Upper lobe of left lung (tissue), 6 donors: ENCODE measurements at regions not wholly inside any gene's neighbourhood (a gene's known extent, or its start where the extent isn't known, plus 50 kb on each side); places are given as distances from the start of the nearest gene placed in this dataset.

Experiments
- ATAC-seq, 2 donors: fragments of 200-7000 bp; cut with Tn5 transposase; one replicate each; pipeline ENCODE4 v1.9.1; 2022; ENCODE audit warnings: mild to moderate bottlenecking in 2 of 2, moderate library complexity in 2 of 2; ENCODE audit not compliant: low FRiP score in 2 of 2
- DNase-seq, 2 donors: peaks; one replicate each; pipeline ENCODE4 v3.0.0-alpha.2; 2019 to 2020
- H3K27ac ChIP-seq, 4 donors: fragments of 200-600 bp; sonication (generic); one replicate each; pipeline ENCODE4 v1.5.1; 2016 to 2019
- H3K27me3 ChIP-seq, 4 donors: fragments of 200-600 bp; sonication (generic); one replicate each; pipeline ENCODE4 v1.5.1; 2017 to 2019
- H3K36me3 ChIP-seq, 4 donors: fragments of 200-600 bp; sonication (generic); one replicate each; pipeline ENCODE4 v1.5.1; 2016 to 2019
- H3K4me1 ChIP-seq, 4 donors: fragments of 200-600 bp; sonication (generic); one replicate each; pipeline ENCODE4 v1.5.1; 2018 to 2019
- H3K4me3 ChIP-seq, 4 donors: fragments of 200-600 bp; sonication (generic); one replicate each; pipeline ENCODE4 v1.5.1; 2017 to 2019; ENCODE audit warnings: mild to moderate bottlenecking in 2 of 4, moderate library complexity in 1 of 4
- H3K9me3 ChIP-seq, 4 donors: fragments of 200-600 bp; sonication (generic); one replicate each; pipeline ENCODE4 v1.5.1; 2018 to 2019
- CTCF ChIP-seq, 6 experiments: fragments of 450-650 bp in 4 of 6; fragments of 200-600 bp in 2 of 6; sonication (generic) in 2 of 6; IDR thresholded peaks; one replicate each; pipeline ENCODE4 v1.5.1; 2016 to 2019; ENCODE audit warnings: antibody characterized with exemption in 6 of 6
- EP300 ChIP-seq, 4 donors: sonication (generic); formaldehyde crosslinking; IDR thresholded peaks; one replicate each; pipeline ENCODE4 v1.5.1; 2017; ENCODE audit warnings: antibody characterized with exemption in 4 of 4, control low read depth in 2 of 4
- POLR2A ChIP-seq, 4 donors: fragments of 450-650 bp; IDR thresholded peaks; one replicate each; pipeline ENCODE4 v1.5.1; 2016 to 2017; ENCODE audit warnings: antibody characterized with exemption in 4 of 4, mild to moderate bottlenecking in 2 of 4
- POLR2AphosphoS5 ChIP-seq, 2 donors: sonication (generic); formaldehyde crosslinking; IDR thresholded peaks; one replicate each; pipeline ENCODE4 v1.5.1; 2017; ENCODE audit warnings: antibody characterized with exemption in 2 of 2
- WGBS, 2 donors: methylation state at CpG; one replicate each; pipeline ENCODE4 v1.1.5; 2017 to 2018; 5-methylcytosine and 5-hydroxymethylcytosine counted together
- donor health status: DM: no; HTN: no; CAD: no; lungs with moderate emphysema.
- donor health status: DM: no; HTN: yes; CAD: no; lungs with severe emphysema.

- Histone ChIP-seq H3K4me3 (no peak overlapping the region), H3K27ac (no peak overlapping the region), H3K9me3 (no peaks in the 10 kb centered on the region), H3K4me1 (peaks cover 0 to 6% (median 0%) of the 10 kb centered on the region in 4 donors), H3K27me3 (no peaks in the 10 kb centered on the region), H3K36me3 (no peaks in the 10 kb centered on the region)
- DNase-seq: no peak
- TF ChIP-seq CTCF (IDR thresholded peaks at IDR 0.05) (no peak), POLR2A (IDR thresholded peaks at IDR 0.05) (no peak), POLR2AphosphoS5 (IDR thresholded peaks at IDR 0.05) (no peak), EP300 (IDR thresholded peaks at IDR 0.05) (no peak)
- ATAC-seq: no peak
- 90 to 91% methylated on average over 1 of the region's 1 CpG for WGBS, 2 donors
These were observed 55.1 kb downstream of the RTL9 start for GRCh38 chrX:110413727-110414124.

GRCh38 chrX:110414273-110414672 is 55.6 kb downstream of the RTL9 start:
- H3K4me1 ChIP-seq: peaks cover 0 to 6% (median 0%) of the 10 kb centered on the region in 4 donors
- DNase-seq (no peak), ATAC-seq (no peak)
- no peaks in the 10 kb centered on the region for H3K36me3 ChIP-seq
- TF ChIP-seq POLR2A (IDR thresholded peaks at IDR 0.05) (no peak), CTCF (IDR thresholded peaks at IDR 0.05) (no peak), POLR2AphosphoS5 (IDR thresholded peaks at IDR 0.05) (no peak), EP300 (IDR thresholded peaks at IDR 0.05) (no peak)
- H3K9me3 ChIP-seq: no peaks in the 10 kb centered on the region
- no peak overlapping the region for H3K27ac ChIP-seq
- H3K27me3 ChIP-seq: no peaks in the 10 kb centered on the region
- no peak overlapping the region for H3K4me3 ChIP-seq
- 40 to 53% methylated on average over 1 to 3 of the region's 3 CpGs for WGBS, 2 donors

GRCh38 chrX:110414679-110415439 is 56.2 kb downstream of the RTL9 start:
- Histone ChIP-seq H3K27me3 (no peaks in the 10 kb centered on the region), H3K27ac (no peak overlapping the region)
- 56 to 60% methylated on average over 1 of the region's 1 CpG for WGBS, 2 donors

GRCh38 chrX:110415440-110416170 is 57.0 kb downstream of the RTL9 start:
- DNase-seq: no peak

More at GRCh38 chrX:110414679-110415439, 56.2 kb downstream of the RTL9 start:
- Histone ChIP-seq H3K9me3 (no peaks in the 10 kb centered on the region), H3K4me1 (peaks cover 0 to 6% (median 0%) of the 10 kb centered on the region in 4 donors), H3K4me3 (no peak overlapping the region), H3K36me3 (no peaks in the 10 kb centered on the region)
- DNase-seq (no peak), ATAC-seq (no peak)
- TF ChIP-seq EP300 (IDR thresholded peaks at IDR 0.05) (no peak), POLR2AphosphoS5 (IDR thresholded peaks at IDR 0.05) (no peak), POLR2A (IDR thresholded peaks at IDR 0.05) (no peak)

More at GRCh38 chrX:110415440-110416170, 57.0 kb downstream of the RTL9 start:
- no peaks in the 10 kb centered on the region for H3K36me3 ChIP-seq
- H3K27ac ChIP-seq: no peak overlapping the region
- peaks cover 0 to 7% (median 0%) of the 10 kb centered on the region in 4 donors for H3K4me1 ChIP-seq
- 70 to 74% methylated on average over 6 of the region's 6 CpGs for WGBS, 2 donors
- H3K27me3 ChIP-seq: no peaks in the 10 kb centered on the region
- no peak for TF ChIP-seq POLR2AphosphoS5 (IDR thresholded peaks at IDR 0.05)
- TF ChIP-seq POLR2A (IDR thresholded peaks at IDR 0.05): no peak
- no peak for TF ChIP-seq EP300 (IDR thresholded peaks at IDR 0.05)
- no peak for TF ChIP-seq CTCF (IDR thresholded peaks at IDR 0.05)
- H3K9me3 ChIP-seq: no peaks in the 10 kb centered on the region
- H3K4me3 ChIP-seq: no peak overlapping the region
- no peak for ATAC-seq
